GM18508 (cell line): ENCODE measurements at regions not wholly inside any gene's neighbourhood (a gene's known extent, or its start where the extent isn't known, plus 50 kb on each side); places are given as distances from the start of the nearest gene placed in this dataset.

Experiments used
- ATAC-seq: cut with Tn5 transposase; IDR thresholded peaks from one replicate; pipeline ENCODE4 v1.9.1; 2021; ENCODE audit warnings: moderate number of reproducible peaks; ENCODE audit not compliant: insufficient read depth, unreplicated experiment

DNA sequence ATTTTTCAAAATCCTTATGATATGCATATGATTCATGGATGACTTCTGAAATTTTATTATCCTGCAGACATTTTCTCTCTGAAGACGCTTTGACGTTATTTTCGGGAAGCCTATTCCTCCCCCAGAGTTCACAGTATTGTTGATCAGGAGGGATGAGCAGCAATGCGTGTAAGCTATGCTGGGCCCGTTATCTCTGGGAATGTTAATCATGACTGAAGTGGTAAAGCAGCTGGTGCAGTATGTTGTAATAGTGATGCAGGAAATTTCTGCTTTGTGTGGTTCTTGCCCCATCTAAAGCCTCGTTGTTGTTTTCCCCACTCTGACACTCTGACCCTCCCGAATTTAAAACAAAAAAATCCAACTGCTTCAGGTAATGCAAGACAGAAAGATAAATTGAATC, 1797.8 kb upstream of the WWC1 start:
- ATAC-seq: no peak

DNA sequence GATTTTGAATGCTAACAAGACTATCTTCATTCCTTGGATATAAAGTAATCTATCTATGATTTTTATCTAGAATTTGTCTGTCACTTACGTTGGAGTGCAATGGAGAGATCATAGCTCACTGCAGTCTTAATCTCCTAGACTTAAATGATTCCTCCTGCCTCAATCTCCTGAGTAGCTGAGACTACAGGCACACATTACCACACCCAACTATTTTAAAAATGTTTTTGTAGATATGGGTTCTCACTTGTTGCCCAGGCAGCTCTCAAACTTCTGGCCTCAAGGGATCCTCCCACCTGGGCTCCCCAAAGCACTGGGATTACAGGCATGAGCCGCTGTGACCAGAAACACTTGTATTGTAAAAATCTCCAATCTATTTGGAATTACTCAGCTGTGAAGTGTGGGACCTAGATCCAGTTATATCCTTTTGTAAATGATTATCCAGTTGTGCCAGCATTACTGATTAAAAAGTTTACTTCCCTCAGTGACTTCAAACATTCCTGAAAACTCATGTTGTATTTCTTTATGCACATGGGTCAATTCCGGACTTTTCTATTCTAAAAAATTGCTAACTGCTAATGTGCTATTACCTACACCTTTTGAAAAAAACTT, 1793.8 kb upstream of the WWC1 start:
- no peak for ATAC-seq

DNA sequence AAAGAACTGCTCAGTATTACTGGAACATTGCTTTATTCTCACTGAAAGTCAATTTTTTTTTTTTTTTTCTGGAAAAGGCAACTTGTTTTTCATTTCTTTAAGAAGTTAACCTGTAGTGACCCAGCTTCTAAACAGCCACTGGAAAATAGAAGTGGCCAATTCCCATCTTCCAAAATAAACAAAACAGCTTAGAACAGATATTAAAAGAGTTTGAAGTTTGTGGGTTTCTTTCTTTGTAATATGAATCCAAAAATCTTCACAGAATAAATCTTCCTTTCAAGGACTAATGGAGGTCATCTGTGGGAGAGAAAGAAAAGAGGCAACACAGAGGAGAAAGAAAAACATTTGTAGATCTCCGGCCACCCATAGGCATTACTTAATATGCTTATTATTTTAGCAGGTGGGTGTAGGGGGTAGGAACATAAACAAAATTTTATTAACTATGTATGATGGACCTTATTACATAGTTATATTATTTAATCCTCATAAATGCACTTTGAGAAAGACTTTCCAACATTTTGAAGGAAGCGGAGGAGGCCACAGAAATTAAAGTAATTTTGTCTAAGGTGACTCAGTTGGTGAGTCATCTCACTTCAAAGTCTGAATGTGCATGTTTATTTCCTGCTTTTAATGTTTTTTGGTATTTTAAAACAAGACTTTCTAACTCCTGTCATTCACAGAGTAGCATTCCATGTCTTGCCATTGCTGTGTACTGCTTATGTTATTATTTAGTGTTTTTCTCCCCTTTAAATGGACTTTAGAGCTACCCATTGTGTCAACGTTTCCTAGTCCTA, 1791.8 kb upstream of the WWC1 start:
- no peak for ATAC-seq

DNA sequence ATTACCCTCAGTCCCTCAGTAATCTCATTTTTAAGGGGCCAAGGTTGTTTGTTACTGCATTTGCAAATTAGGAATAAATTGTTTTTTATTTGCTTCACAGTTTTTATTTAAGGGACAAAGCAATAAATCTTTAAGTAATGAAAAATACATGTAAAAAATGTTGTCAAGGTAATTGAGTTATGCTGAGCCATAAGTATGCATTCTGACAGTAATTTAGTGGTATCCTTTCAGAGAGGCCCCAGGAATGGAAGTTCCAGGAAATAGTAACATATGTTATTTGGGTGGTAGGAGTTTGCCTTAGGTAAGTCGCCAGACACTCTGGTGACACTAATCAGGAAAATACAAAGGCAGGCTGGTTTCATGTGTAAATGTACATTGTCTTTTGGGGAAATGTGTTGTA, 1787.9 kb upstream of the WWC1 start:
- ATAC-seq: no peak

DNA sequence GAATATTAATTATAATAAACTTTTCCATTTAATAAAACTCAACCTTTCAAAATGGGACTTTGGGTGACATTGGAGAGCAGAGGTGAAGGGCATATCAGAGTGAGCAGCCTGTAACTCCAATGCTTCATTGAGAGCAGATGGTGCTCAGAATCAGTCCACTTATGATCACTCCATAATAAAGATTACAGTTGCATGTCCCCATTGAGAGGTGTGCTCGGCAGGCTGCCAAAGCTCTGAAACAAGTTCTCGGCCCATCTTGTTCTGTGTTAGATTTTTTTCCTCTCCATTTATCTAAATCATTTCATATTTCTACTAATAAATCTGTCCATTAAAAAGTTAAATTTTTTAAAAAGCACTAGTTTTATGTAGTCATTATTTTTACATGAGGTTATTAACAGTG, 1786.4 kb upstream of the WWC1 start:
- no peak for ATAC-seq

DNA sequence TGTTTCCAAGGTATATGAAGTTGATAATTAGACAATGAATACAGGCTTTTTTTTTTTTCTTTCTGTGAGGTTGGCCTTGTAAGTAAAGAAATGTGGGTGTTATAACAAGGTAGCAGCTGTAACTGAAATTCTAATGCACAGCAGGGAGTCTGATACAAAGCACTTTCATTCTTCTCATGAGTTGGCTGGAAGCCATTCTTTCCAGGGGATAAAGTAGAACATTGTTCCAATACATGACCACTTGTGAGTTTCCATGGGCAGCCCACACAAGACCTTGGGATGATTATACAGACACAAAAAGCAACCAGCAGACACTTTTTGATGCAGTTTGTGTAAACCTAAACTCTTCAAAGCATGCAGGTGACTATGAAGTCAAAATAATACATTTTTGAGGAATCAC, 1785.9 kb upstream of the WWC1 start:
- no peak for ATAC-seq

DNA sequence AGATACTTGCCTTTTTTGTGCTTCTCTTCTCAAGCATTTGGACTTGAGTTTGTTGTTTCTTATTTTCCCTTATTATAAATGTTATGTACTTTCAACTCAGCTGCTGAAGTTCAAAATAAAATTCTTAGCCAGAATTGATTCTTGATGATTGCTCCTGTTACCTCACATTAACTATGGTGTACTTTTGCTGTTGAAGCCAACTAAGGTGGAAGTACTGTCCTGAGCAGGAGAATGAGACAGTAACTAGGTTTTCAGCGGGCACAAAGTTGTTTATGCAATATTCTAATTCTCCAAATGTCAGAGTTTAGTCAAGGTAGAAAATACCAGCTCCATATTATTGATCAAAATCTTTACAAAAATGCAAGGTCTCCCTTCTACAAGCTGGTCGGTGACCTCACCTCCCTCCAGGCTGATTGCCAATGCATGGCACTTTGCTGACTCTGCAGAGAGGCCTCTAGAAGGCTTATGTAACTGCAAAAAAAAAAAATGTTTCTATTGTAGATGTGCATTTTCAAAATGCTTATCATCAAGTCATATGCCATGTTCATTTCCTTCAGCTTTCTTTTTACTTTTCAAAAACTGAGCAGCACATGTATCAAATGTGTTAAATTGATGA, 1783.5 kb upstream of the WWC1 start:
- ATAC-seq: no peak

DNA sequence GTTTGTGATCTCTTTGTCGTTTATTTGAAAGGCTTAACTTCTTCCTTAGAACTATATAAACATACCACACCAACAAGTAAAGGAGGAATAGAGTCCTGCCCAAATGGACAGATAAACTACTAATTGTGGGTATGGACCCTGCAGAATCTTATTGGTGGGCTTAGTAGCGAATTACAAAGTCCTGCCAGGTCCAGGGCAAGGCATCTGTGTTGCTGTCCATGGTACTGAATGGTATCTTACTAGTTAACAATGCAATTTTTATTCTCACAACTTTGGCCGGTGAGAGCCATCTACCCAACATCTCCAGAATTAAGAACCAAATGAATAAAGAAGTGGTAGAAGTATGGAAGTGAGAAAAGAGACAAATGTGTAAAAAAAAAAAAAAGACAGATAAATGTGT, 1782.4 kb upstream of the WWC1 start:
- ATAC-seq: no peak

DNA sequence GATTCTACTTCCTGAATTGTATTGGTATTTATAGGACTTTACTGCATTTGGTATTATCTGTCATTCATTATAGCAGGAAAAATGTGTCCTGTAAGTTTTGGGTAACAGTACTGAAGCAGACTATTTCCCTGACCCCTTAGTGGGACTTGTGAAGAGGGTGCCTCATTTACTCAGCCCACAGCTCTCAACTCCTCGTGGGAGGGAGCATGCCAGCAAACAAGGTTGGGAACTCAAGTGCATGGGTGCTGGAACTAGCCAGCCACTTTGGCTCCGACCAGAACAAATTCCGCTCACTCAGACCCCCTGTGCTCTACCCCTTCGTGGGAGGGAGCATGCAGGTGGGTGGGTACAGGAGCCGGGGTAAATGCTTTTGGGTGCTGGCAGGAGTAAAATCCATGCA, 1773.5 kb upstream of the WWC1 start:
- ATAC-seq: no peak

DNA sequence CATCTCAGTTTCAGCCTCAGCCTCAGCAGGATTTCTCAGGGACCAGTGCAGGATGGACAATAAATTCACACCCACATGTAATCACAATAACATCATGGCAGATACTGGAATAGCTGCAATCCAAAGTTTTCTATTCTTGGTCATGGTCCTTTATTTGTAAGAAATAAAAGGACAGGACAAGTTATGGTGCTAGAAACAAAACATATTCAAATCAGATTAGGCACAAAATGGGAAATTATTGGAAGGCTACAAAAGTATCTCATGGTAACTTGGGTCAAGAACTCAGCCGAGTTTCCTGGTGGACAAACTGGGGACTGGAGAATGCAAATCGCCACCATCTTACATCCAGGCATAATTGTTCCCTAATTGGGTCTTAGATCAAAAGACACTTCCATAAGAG, 1768.2 kb upstream of the WWC1 start:
- ATAC-seq: no peak

DNA sequence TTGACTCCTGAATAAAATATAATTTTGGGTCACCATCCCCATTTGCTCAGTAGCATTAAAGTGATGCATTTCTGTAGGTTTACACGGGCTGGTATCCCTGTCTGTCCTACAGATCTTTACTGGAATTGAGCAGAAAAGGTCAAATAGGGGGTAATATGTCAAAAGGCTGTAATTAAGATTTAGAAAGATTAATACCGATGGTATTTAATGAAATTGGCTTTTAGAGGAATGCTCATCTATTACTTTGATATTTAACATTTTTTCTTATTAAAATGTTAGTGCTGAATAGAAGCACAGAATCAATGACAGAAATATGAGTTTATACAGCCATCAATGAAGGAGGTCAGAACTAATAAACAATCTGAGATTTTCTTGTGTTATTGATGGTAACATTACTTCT, 1762.2 kb upstream of the WWC1 start:
- ATAC-seq: no peak

DNA sequence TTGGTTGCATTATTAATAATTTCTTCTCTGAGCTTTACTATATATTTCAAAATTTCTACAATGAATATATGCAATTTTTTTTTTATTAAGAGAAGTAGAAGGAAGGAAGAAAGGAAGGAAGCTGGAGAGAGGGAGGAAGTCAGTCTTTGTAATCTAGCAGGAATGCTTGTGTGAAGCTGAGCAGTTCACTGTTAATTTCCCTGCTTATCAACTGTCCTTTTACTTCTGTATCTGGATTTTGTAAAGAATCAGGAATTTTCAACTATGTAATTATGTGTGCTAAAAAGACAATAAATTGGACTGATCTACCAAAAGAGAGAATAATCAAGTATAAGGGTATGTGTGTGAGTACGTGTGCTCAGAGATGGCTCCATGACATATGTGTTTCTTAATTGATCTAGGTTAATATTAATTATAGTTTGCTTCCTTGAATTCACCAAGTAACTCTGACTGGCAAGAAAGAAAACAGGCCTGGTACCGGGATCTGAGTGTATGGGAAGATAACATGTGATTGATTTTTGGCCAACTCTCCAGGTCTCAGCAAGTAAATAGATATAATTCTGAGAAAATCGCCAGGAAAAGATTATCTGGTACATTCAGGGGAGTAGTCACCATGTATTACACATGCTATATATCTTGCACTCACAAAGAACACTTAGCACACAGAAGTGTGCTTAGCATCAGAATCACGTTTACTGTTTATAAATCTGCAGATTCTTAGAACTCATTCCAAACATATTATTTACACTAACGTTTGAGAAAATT, 1758.8 kb upstream of the WWC1 start:
- ATAC-seq: no peak

DNA sequence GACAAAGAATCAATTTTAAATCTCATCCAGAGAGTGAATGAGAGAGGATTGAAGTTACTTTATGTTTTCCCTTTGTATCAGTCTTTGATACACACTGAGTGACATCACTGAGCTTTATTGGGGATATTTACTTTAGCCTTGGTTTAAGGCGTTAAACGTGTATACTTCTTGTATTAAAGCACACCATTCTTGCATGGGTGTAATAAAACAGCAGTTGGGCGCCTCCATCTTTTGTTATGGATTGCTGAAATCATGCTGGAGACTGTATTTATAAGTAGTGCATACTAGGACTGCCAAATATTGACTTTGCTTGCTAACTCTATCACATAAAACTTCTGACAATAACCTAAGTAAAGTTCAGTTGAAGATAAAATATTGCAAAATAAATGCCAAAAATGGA, 1755.8 kb upstream of the WWC1 start:
- ATAC-seq: no peak

DNA sequence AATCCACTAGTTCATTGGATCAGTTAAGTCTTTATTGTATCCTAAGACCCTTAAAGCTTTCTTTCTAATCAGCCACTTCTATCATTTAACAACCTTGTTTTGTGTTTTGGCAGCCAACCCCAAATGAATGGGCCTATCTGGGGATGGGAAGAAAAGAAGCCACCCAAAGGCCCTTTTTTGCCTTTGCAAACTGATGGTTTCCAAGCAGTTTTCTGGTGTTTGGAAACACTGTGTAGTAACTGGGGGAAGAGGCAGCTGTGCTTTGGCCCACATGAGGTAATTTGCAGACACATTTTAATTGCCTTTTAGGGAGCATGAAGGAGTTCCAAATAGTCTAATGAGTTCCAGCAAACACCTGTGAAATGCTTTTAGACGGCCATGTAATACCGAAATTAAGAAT, 1751.3 kb upstream of the WWC1 start:
- ATAC-seq: no peak

DNA sequence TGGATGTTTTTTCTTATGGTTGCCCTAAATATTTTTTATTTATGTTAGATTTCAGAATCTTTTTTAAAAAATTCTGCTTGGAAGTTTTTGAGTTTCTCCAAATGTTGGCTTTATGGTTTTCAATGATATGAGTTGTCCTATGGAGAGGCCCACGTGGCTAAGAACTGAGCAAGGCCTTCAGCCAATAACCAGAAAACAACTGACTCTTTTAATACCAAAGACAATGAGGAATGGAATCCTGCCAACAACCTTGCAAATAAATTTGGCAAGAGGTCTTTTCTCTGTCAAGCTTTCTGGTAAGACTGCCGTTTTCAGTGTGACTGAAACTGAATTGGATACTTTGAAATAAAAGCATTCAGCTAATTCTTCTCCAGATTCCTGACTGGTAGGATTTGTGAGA, 1740.1 kb upstream of the WWC1 start:
- no peak for ATAC-seq

DNA sequence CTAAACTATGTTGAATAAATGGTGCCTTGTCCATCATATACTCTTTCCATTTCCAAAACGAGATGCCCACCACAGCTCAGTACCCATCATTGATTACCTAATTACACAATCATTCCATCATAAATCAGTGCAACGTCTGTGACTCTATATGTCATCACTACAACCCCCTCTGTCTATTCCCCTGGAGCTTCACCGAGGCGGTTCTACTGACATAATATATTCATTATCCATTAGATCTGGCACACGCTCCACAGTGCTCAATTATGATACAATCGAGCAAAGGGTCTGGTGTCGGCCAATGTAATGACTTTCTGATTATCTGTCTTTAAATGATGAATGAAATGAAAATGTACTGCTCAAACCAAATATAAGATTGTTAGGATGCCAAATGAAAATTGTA, 1737.7 kb upstream of the WWC1 start:
- ATAC-seq: no peak

DNA sequence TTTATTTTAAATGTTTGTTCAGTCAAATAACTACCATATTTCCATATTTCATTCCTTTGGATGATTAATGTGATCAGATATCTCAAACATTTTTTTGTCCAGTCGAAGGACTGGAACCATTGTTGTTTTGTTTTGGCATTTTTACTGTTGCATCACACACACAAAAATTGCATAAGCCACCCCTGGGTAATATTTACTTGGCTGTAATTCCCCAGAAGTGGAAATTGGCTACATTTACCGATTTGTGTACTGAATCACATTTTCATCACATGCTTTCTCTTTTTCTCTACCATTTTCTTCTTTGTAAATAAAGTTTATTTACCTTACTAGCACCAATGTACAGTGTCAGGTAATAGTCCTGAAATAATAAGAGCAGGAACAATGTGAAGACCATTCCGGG, 1729.7 kb upstream of the WWC1 start:
- ATAC-seq: no peak

DNA sequence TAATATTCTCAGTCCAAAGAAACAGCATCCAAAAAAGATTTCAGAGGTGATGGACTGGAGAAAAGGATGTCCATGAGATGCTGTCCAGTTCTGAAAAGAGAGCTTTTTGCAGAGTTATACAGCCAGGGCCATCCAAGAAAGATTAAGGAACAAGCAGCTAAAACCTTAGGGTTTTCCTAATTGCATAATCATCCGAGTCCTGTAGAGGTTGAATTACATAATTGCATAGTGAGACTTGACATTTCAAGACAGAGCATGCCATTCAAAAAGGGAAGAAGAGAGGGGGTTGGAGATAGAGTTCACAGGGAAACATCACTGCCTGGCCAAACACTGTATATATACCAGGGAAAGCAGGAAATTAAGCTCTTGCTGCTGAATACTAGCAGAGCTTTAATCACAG, 1729.2 kb upstream of the WWC1 start:
- ATAC-seq: no peak

DNA sequence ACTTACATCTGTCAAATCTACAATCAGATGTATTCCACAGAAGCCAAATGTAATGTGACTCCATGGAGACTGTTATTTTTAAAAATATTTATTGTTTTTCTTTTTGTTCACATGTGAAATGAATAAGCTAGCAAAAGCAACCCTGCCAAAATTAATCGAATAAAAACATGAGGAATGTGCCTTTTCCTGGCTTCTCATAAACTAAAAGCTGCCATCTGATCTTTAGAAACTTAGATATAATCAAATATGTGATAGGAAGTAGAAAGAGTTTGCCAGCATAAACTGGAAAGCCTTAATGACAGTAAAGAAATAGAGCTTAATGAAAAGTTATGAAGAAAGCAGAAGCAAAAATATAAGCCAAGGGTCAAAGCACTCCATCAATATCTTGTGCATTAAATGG, 1724.7 kb upstream of the WWC1 start:
- no peak for ATAC-seq

DNA sequence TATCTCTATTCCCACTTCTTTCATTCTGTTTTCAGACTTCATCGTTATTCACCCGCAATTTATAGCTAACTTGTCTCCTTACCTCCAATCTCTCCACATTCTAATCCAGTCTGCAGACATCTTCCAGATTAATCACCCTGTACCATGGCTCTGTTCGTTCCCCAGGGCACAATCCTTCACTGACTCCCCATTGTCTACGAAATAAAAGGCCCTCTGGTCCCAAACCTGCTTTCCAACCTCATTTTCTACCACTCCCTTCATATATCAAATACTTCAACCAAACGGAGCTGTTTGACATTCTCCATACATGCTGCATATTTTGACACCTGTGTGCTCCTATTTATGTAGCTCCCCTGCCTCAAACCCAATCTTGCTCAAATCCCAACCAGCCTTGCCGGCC, 1720.6 kb upstream of the WWC1 start:
- ATAC-seq: no peak

DNA sequence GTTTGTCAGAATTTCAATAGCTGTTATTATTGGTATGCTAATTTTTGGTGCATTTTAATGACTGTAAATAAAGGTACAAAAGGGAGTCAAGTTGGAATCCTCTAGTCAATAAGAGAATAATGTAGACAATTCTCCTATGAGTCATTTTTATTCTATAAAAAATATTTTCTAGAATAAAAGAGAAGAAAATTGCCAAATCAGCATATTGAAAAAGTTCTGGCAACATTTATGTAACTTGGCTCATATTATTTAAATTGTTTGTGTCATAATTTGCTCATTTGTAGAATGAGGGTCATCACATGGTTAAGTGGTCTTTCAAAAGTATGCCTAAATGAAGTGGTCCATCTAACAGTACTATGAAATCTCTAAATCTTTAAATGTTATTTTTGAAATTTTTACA, 1719.8 kb upstream of the WWC1 start:
- no peak for ATAC-seq
